Spleen (tissue), 7 donors: ENCODE measurements at regions not wholly inside any gene's neighbourhood (a gene's known extent, or its start where the extent isn't known, plus 50 kb on each side); places are given as distances from the start of the nearest gene placed in this dataset.

ENCODE experiments used
- CTCF ChIP-seq, 11 experiments: fragments of 200-600 bp in 7 of 11; fragments of 450-650 bp in 4 of 11; sonication (generic) in 4 of 11; IDR thresholded peaks in 8 of 11; conservative IDR thresholded peaks in 3 of 11; 1 replicate in 7 of 11; 2 replicates in 4 of 11; pipeline versions ENCODE4 v1.4.0 to v1.8.0; 2016 to 2021; ENCODE audit warnings: antibody characterized with exemption in 11 of 11, inconsistent platforms in 4 of 11, mild to moderate bottlenecking in 1 of 11
- POLR2A ChIP-seq, 3 donors: fragments of 450-650 bp; IDR thresholded peaks; one replicate each; pipeline ENCODE4 v1.5.1; 2017; ENCODE audit warnings: antibody characterized with exemption in 3 of 3, mild to moderate bottlenecking in 1 of 3
- donor health status: DM: no; HTN: no; CAD: no; lungs with moderate emphysema.
- donor health status: DM: no; HTN: no; CAD: no.
- donor health status: DM: no; HTN: no; CAD: no.

- TF ChIP-seq CTCF (IDR thresholded peaks at IDR 0.05 in 8 of 11, conservative IDR thresholded peaks at IDR 0.05 in 3 of 11), result no peak
- no peak for TF ChIP-seq POLR2A (IDR thresholded peaks at IDR 0.05)
These were observed 345.3 kb downstream of the RPL10L start for GRCh38 chr14:46306267-46306666.
